Left forelimb (tissue), 1 donor: ENCODE measurements at regions not wholly inside any gene's neighbourhood (a gene's known extent, or its start where the extent isn't known, plus 50 kb on each side); places are given as distances from the start of the nearest gene placed in this dataset.

Experiments used
- DNase-seq: peaks from one replicate; pipeline ENCODE4 v3.0.0-alpha.2; 2018; ENCODE audit warnings: low spot score

GRCh38 chr22:49284056-49284784 lies 543.5 kb downstream of the BRD1 start:
- no peak for DNase-seq

GRCh38 chr22:49282596-49282995 lies 545.1 kb downstream of the BRD1 start:
- no peak for DNase-seq

GRCh38 chr22:49281467-49282340 lies 546.0 kb downstream of the BRD1 start:
- DNase-seq = no peak

GRCh38 chr22:49278340-49278739 lies 549.3 kb downstream of the BRD1 start:
- DNase-seq = no peak

GRCh38 chr22:49276567-49276966 lies 551.1 kb downstream of the BRD1 start:
- no peak for DNase-seq

- DNase-seq = peak; percentile 47
Observed at GRCh38 chr22:49274754-49275380, 552.8 kb downstream of the BRD1 start.

GRCh38 chr22:49272546-49273125 lies 555.0 kb downstream of the BRD1 start:
- no peak for DNase-seq

- no peak for DNase-seq
Observed at GRCh38 chr22:49271831-49272230, 555.8 kb downstream of the BRD1 start.

- no peak for DNase-seq
Observed at GRCh38 chr22:49271369-49271727, 556.3 kb downstream of the BRD1 start.

GRCh38 chr22:49270595-49271368 lies 556.9 kb downstream of the BRD1 start:
- DNase-seq = no peak

- no peak for DNase-seq
Observed at GRCh38 chr22:49269928-49270327, 557.7 kb downstream of the BRD1 start.

- DNase-seq = no peak
Observed at GRCh38 chr22:49269371-49269770, 558.3 kb downstream of the BRD1 start.

- no peak for DNase-seq
Observed at GRCh38 chr22:49268924-49269323, 558.7 kb downstream of the BRD1 start.

- no peak for DNase-seq
Observed at GRCh38 chr22:49267996-49268395, 559.7 kb downstream of the BRD1 start.

- no peak for DNase-seq
Observed at GRCh38 chr22:49266561-49267519, 560.8 kb downstream of the BRD1 start.

GRCh38 chr22:49264696-49265095 lies 563.0 kb downstream of the BRD1 start:
- DNase-seq = no peak

- DNase-seq = peak; percentile 11
Observed at GRCh38 chr22:49263101-49263500, 564.6 kb downstream of the BRD1 start.

- DNase-seq = peak; percentile 41
Observed at GRCh38 chr22:49262167-49262566, 565.5 kb downstream of the BRD1 start.

- peak; percentile 34 for DNase-seq
Observed at GRCh38 chr22:49261616-49262015, 566.1 kb downstream of the BRD1 start.
